ENCODE measurements at regions not wholly inside any gene's neighbourhood (a gene's known extent, or its start where the extent isn't known, plus 50 kb on each side); places are given as distances from the start of the nearest gene placed in this dataset.

GRCh38 chr2:107361751-107362381 is 464.8 kb upstream of the RGPD4 start:
- Mint-ChIP-seq H3K27ac (no peak overlapping the region), H3K9me3 (peaks cover 2% of the 10 kb centered on the region), H3K36me3 (ENCODE audit: low read depth) (no peaks in the 10 kb centered on the region), H3K4me1 (ENCODE audit: low read depth) (no peaks in the 10 kb centered on the region), H3K4me3 (no peak overlapping the region), H3K27me3 (no peaks in the 10 kb centered on the region)
- ChIA-PET POLR2A (no interaction called here), CTCF (no interaction called here)
- Histone ChIP-seq H3K27ac (ENCODE audit: low read depth in 1 of 2, low read length in 2 of 2) (no peak overlapping the region), H3K27me3 (ENCODE audit: control insufficient read depth in 1 of 2, insufficient read depth in 2 of 2, low read length in 2 of 2) (no peaks in the 10 kb centered on the region), H3K4me3 (ENCODE audit: low read length) (no peak overlapping the region), H3K9me3 (ENCODE audit: control insufficient read depth in 1 of 2, insufficient read depth in 1 of 2, low read length in 2 of 2) (peaks cover 0 to 4% of the 10 kb centered on the region in 2 experiments), H3K36me3 (ENCODE audit: insufficient read depth, low read length) (no peaks in the 10 kb centered on the region), H3K4me1 (ENCODE audit: insufficient read depth, low read length) (no peaks in the 10 kb centered on the region)
- no peak for ATAC-seq (ENCODE audit: poor library complexity)
- intact Hi-C loops (cut with DNase I, micrococcal nuclease): no loop called here
- no peak for TF ChIP-seq CTCF (IDR thresholded peaks at IDR 0.05)
- DNase-seq: no peak

- no peak overlapping the region for H3K4me3 Mint-ChIP-seq
- peaks cover 0 to 4% of the 10 kb centered on the region in 2 experiments for H3K9me3 ChIP-seq (ENCODE audit: control insufficient read depth in 1 of 2, insufficient read depth in 1 of 2, low read length in 2 of 2)
- POLR2A ChIA-PET: no interaction called here
Observed at GRCh38 chr2:107362993-107363392, 463.7 kb upstream of the RGPD4 start.

GRCh38 chr2:107363806-107364205 is 462.9 kb upstream of the RGPD4 start:
- Mint-ChIP-seq H3K27ac (no peak overlapping the region), H3K4me1 (ENCODE audit: low read depth) (no peaks in the 10 kb centered on the region), H3K4me3 (no peak overlapping the region), H3K9me3 (peaks cover 2% of the 10 kb centered on the region), H3K27me3 (no peaks in the 10 kb centered on the region), H3K36me3 (ENCODE audit: low read depth) (no peaks in the 10 kb centered on the region)
- Histone ChIP-seq H3K27me3 (ENCODE audit: control insufficient read depth in 1 of 2, insufficient read depth in 2 of 2, low read length in 2 of 2) (no peaks in the 10 kb centered on the region), H3K27ac (ENCODE audit: low read depth in 1 of 2, low read length in 2 of 2) (no peak overlapping the region), H3K4me1 (ENCODE audit: insufficient read depth, low read length) (no peaks in the 10 kb centered on the region), H3K36me3 (ENCODE audit: insufficient read depth, low read length) (no peaks in the 10 kb centered on the region), H3K4me3 (ENCODE audit: low read length) (no peak overlapping the region), H3K9me3 (ENCODE audit: control insufficient read depth in 1 of 2, insufficient read depth in 1 of 2, low read length in 2 of 2) (peaks cover 0 to 4% of the 10 kb centered on the region in 2 experiments)
- POLR2A ChIA-PET: no interaction called here
- intact Hi-C loops (cut with DNase I, micrococcal nuclease): no loop called here
- no peak for TF ChIP-seq CTCF (IDR thresholded peaks at IDR 0.05)
- CTCF ChIA-PET: no interaction called here
- ATAC-seq (ENCODE audit: poor library complexity): no peak
- DNase-seq: no peak

More at GRCh38 chr2:107362993-107363392, 463.7 kb upstream of the RGPD4 start:
- no peak for DNase-seq
- Mint-ChIP-seq H3K27me3 (no peaks in the 10 kb centered on the region), H3K9me3 (peaks cover 2% of the 10 kb centered on the region), H3K27ac (no peak overlapping the region), H3K4me1 (ENCODE audit: low read depth) (no peaks in the 10 kb centered on the region), H3K36me3 (ENCODE audit: low read depth) (no peaks in the 10 kb centered on the region)
- Histone ChIP-seq H3K27me3 (ENCODE audit: control insufficient read depth in 1 of 2, insufficient read depth in 2 of 2, low read length in 2 of 2) (no peaks in the 10 kb centered on the region), H3K4me3 (ENCODE audit: low read length) (no peak overlapping the region), H3K4me1 (ENCODE audit: insufficient read depth, low read length) (no peaks in the 10 kb centered on the region), H3K36me3 (ENCODE audit: insufficient read depth, low read length) (no peaks in the 10 kb centered on the region), H3K27ac (ENCODE audit: low read depth in 1 of 2, low read length in 2 of 2) (no peak overlapping the region)
- ATAC-seq (ENCODE audit: poor library complexity): no peak
- no peak for TF ChIP-seq CTCF (IDR thresholded peaks at IDR 0.05)
- CTCF ChIA-PET: no interaction called here
- intact Hi-C loops (cut with DNase I, micrococcal nuclease): no loop called here
